Breast epithelium (tissue), 4 donors: ENCODE measurements at regions not wholly inside any gene's neighbourhood (a gene's known extent, or its start where the extent isn't known, plus 50 kb on each side); places are given as distances from the start of the nearest gene placed in this dataset.

Experiments used
- DNase-seq, 2 donors: peaks; one replicate each; pipeline ENCODE4 v3.0.0-alpha.2; 2019; ENCODE audit warnings: low spot score in 2 of 2
- H3K27ac ChIP-seq, 2 donors: fragments of 200-600 bp; sonication (generic) in 1 of 2; one replicate each; pipeline ENCODE4 v1.5.1; 2016 to 2019; ENCODE audit warnings: mild to moderate bottlenecking in 1 of 2
- H3K27me3 ChIP-seq, 2 donors: fragments of 200-600 bp; sonication (generic) in 1 of 2; one replicate each; pipeline versions ENCODE4 v1.5.1 to v1.6.0; 2017 to 2019; ENCODE audit warnings: control low read depth in 1 of 2, mild to moderate bottlenecking in 1 of 2
- H3K36me3 ChIP-seq: fragments of 200-600 bp; one replicate; pipeline ENCODE4 v1.5.1; 2019
- H3K4me1 ChIP-seq, 2 donors: fragments of 200-600 bp; sonication (generic); one replicate each; pipeline ENCODE4 v1.5.1; 2016 to 2019; ENCODE audit warnings: control low read depth in 1 of 2
- H3K4me3 ChIP-seq, 3 donors: fragments of 200-600 bp; sonication (generic); 1 replicate in 2 of 3; 2 replicates in 1 of 3; pipeline ENCODE4 v1.5.1; 2016 to 2019; ENCODE audit warnings: mild to moderate bottlenecking in 3 of 3, moderate library complexity in 2 of 3
- H3K9me3 ChIP-seq, 2 donors: fragments of 200-600 bp; sonication (generic) in 1 of 2; one replicate each; pipeline ENCODE4 v1.5.1; 2016 to 2019; ENCODE audit warnings: control low read depth in 1 of 2
- POLR2A ChIP-seq: fragments of 450-650 bp; IDR thresholded peaks from one replicate; pipeline ENCODE4 v1.6.1; 2016; ENCODE audit warnings: antibody characterized with exemption, mild to moderate bottlenecking, moderate library complexity
- POLR2AphosphoS5 ChIP-seq, 3 donors: sonication (generic); formaldehyde crosslinking; IDR thresholded peaks; one replicate each; pipeline ENCODE4 v1.6.1; 2017; ENCODE audit warnings: antibody characterized with exemption in 3 of 3
- intact Hi-C: fragments of 100-400 bp; cut with DNase I; formaldehyde crosslinking; loops from one replicate; pipeline ENCODE4 v1.15.1; 2023; ENCODE audit warnings: low total_unique reads
- TF ChIP-seq, protein P1 (sequence below), 3 donors: fragments of 450-650 bp; IDR thresholded peaks; one replicate each; pipeline ENCODE4 v1.5.1; 2016 to 2017; ENCODE audit warnings: antibody characterized with exemption in 3 of 3, mild to moderate bottlenecking in 3 of 3, moderate library complexity in 3 of 3

DNA sequence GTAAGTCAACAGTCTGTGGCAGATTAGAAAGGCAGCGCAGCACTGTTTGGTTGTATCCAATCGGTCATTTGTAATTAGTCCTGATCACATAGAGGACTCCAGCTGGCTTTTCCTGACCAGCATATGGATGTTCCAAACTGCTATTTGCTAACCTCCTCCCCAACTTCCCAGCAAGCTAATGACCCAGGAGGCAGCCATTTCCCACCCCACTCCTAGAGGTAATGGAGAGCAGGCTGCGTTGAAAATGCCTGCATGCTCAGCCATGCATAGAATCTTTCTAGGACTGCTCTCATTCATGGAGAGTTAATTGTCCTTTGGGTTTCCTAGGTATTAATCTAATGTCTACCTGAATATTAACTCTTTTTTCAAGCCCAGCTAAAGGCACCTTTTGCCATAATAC lies 850.6 kb upstream of the WWC1 start:
- no peak overlapping the region for H3K27ac ChIP-seq
- intact Hi-C loops: no loop called here
- TF ChIP-seq POLR2A (no peak), POLR2AphosphoS5 (IDR thresholded peaks at IDR 0.05) (no peak)
- TF ChIP-seq, protein P1, sequence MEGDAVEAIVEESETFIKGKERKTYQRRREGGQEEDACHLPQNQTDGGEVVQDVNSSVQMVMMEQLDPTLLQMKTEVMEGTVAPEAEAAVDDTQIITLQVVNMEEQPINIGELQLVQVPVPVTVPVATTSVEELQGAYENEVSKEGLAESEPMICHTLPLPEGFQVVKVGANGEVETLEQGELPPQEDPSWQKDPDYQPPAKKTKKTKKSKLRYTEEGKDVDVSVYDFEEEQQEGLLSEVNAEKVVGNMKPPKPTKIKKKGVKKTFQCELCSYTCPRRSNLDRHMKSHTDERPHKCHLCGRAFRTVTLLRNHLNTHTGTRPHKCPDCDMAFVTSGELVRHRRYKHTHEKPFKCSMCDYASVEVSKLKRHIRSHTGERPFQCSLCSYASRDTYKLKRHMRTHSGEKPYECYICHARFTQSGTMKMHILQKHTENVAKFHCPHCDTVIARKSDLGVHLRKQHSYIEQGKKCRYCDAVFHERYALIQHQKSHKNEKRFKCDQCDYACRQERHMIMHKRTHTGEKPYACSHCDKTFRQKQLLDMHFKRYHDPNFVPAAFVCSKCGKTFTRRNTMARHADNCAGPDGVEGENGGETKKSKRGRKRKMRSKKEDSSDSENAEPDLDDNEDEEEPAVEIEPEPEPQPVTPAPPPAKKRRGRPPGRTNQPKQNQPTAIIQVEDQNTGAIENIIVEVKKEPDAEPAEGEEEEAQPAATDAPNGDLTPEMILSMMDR (IDR thresholded peaks at IDR 0.05): no peak
- no peaks in the 10 kb centered on the region for H3K9me3 ChIP-seq
- H3K27me3 ChIP-seq: no peaks in the 10 kb centered on the region
- no peaks in the 10 kb centered on the region for H3K4me1 ChIP-seq
- H3K36me3 ChIP-seq: no peaks in the 10 kb centered on the region
- DNase-seq: no peak
- no peak overlapping the region for H3K4me3 ChIP-seq

DNA sequence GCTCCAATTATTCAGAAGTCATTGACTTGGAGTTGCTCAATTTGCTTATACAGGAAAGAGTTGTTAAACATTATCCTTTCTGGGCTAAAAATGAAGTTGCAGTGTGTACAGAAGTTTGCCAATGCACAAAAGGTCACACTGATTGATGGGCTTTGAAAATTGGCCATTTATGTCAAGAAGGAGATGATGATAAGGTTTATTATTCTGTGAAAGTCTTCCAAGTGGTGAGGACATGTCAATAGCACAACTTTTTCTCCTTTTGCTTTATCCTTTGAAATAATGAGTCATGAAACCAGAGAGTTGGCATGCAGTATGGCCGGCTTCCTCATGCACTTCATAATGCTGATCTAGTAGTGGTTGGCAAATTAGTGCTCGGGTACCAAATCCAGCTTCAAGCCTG lies 848.5 kb upstream of the WWC1 start:
- Histone ChIP-seq H3K4me3 (no peak overlapping the region), H3K27me3 (no peaks in the 10 kb centered on the region), H3K4me1 (no peaks in the 10 kb centered on the region), H3K9me3 (no peaks in the 10 kb centered on the region), H3K27ac (no peak overlapping the region), H3K36me3 (no peaks in the 10 kb centered on the region)
- no peak for DNase-seq
- TF ChIP-seq, protein P1 (IDR thresholded peaks at IDR 0.05): no peak
- no peak for TF ChIP-seq POLR2A
- TF ChIP-seq POLR2AphosphoS5 (IDR thresholded peaks at IDR 0.05): no peak
- intact Hi-C loops: no loop called here

DNA sequence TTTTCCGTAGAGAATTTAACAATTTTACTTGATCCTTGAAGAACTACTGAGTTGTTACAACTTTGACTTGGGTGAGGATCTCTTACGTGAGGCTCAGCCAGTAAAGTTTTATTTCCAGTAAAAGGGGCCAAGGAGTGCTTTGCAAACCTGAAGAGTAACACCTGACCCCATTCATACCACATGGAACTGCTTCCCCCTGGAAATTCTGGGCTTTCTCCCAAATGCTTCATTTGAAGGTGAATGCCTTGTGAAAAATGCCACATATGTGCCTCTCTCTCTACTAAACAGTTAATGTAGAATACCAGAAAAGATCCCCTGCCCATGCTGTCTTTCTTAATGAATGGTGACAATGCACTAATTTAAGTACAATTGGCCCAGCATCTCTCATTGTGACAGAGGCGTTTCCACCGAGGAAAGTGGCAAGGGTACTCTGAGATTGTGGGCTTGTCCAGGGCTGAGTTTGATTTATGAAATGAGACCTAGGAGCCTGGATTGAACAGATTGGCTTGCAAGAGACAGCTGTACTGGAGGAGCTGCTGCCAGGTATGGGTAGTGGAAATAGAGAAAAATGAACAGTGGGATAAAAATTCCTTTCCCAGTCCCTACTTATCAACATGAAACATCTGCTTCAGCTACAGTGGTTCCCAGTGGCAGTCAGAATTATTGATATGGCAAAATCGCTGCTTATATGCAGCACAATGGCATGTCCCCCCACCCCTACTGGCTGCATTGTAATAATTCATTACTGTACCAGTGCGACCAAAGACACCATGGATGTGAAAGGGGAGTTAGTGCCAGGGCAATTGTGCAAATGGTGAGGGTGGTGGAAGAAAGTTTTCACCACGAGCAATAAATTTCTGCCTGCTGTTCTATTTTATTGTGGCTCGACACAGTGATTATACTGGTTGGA lies 843.7 kb upstream of the WWC1 start:
- Histone ChIP-seq H3K27me3 (no peaks in the 10 kb centered on the region), H3K4me1 (no peaks in the 10 kb centered on the region), H3K4me3 (no peak overlapping the region), H3K36me3 (no peaks in the 10 kb centered on the region), H3K9me3 (no peaks in the 10 kb centered on the region), H3K27ac (no peak overlapping the region)
- DNase-seq: no peak
- intact Hi-C loops: no loop called here
- no peak for TF ChIP-seq POLR2A
- no peak for TF ChIP-seq POLR2AphosphoS5 (IDR thresholded peaks at IDR 0.05)
- TF ChIP-seq, protein P1 (IDR thresholded peaks at IDR 0.05): no peak

GRCh38 chr5:167448376-167448775 lies 843.1 kb upstream of the WWC1 start:
- H3K27ac ChIP-seq: no peak overlapping the region
- no peaks in the 10 kb centered on the region for H3K4me1 ChIP-seq
- DNase-seq: no peak
- H3K4me3 ChIP-seq: no peak overlapping the region
- no peaks in the 10 kb centered on the region for H3K36me3 ChIP-seq
- no peaks in the 10 kb centered on the region for H3K9me3 ChIP-seq
- TF ChIP-seq POLR2AphosphoS5 (IDR thresholded peaks at IDR 0.05): no peak
- no peak for TF ChIP-seq POLR2A
- TF ChIP-seq, protein P1 (IDR thresholded peaks at IDR 0.05): no peak
- H3K27me3 ChIP-seq: no peaks in the 10 kb centered on the region
- intact Hi-C loops: no loop called here

- Histone ChIP-seq H3K36me3 (no peaks in the 10 kb centered on the region), H3K4me3 (no peak overlapping the region), H3K4me1 (no peaks in the 10 kb centered on the region), H3K27ac (no peak overlapping the region), H3K27me3 (no peaks in the 10 kb centered on the region), H3K9me3 (no peaks in the 10 kb centered on the region)
- no peak for DNase-seq
- TF ChIP-seq POLR2A (no peak), POLR2AphosphoS5 (IDR thresholded peaks at IDR 0.05) (no peak)
- TF ChIP-seq, protein P1 (IDR thresholded peaks at IDR 0.05): no peak
- intact Hi-C loops: no loop called here
These were observed 840.4 kb upstream of the WWC1 start for GRCh38 chr5:167451076-167451475.
